ENCODE measurements at regions not wholly inside any gene's neighbourhood (a gene's known extent, or its start where the extent isn't known, plus 50 kb on each side); places are given as distances from the start of the nearest gene placed in this dataset.

DNA sequence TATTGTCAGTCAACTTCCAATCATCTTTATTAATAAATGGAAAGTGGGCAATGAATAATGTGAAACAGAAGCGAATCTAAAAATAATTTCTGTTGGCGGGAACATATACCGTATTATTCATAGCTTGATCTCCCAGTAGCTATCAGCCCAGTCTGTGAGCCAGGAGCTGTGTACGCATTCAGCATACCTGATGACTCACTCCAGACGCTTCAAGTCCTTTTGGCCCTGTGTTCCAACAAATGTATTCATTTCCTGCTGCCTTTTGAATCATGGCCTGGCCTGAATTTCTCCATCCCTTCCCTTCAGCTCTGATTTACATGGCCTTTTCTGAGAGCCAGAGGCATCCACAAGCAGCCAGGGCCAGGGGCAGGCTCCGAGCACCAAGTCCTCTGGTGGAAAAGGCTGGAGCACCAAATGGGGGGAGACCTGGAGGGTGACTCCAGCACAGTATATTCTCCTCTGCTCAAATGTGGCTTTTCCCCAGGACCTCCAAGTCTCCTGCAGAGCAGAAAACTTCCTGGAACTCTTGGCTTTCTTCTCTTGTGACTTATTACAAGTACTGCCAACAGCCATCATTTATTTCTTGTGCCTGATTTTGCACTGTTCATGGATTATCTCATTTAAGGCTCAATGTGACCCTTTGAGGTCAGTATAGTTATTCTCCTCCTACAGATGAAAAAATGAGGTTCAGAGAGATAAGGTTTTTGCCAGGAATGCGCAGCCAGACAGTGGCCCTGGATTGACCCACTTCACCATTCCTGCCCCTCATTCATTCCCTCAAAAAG lies 108.7 kb downstream of the EN1 start:
- Mint-ChIP-seq H3K36me3 (ENCODE audit: insufficient read depth, unreplicated experiment) (peaks cover 4% of the 10 kb centered on the region), H3K4me1 (ENCODE audit: low read depth, unreplicated experiment) (peaks cover 22% of the 10 kb centered on the region), H3K27ac (ENCODE audit: unreplicated experiment) (peak overlapping the region; percentile 21), H3K27me3 (ENCODE audit: unreplicated experiment) (no peaks in the 10 kb centered on the region), H3K9me3 (ENCODE audit: low read depth, unreplicated experiment) (peaks cover 3% of the 10 kb centered on the region), H3K4me3 (ENCODE audit: low read depth, unreplicated experiment) (no peak overlapping the region)
- no TSS peak for BruUV-seq (replicated peaks)
- CTCF ChIA-PET = interaction anchor here (0.6 to 1.5 kb wide), 2 partner anchors 17 to 117 kb away, joined by 4 to 8 read pairs; no protein-coding TSS in a partner anchor
- intact Hi-C loops (cut with micrococcal nuclease; ENCODE audit: unreplicated experiment) = loop anchor here (10.0 kb wide), 1 partner anchor 364 kb away; no protein-coding TSS in a partner anchor
- TF ChIP-seq, protein P1, sequence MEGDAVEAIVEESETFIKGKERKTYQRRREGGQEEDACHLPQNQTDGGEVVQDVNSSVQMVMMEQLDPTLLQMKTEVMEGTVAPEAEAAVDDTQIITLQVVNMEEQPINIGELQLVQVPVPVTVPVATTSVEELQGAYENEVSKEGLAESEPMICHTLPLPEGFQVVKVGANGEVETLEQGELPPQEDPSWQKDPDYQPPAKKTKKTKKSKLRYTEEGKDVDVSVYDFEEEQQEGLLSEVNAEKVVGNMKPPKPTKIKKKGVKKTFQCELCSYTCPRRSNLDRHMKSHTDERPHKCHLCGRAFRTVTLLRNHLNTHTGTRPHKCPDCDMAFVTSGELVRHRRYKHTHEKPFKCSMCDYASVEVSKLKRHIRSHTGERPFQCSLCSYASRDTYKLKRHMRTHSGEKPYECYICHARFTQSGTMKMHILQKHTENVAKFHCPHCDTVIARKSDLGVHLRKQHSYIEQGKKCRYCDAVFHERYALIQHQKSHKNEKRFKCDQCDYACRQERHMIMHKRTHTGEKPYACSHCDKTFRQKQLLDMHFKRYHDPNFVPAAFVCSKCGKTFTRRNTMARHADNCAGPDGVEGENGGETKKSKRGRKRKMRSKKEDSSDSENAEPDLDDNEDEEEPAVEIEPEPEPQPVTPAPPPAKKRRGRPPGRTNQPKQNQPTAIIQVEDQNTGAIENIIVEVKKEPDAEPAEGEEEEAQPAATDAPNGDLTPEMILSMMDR (IDR thresholded peaks at IDR 0.05; ENCODE audit: unreplicated experiment) = no peak
- peak; percentile 67 for DNase-seq

DNA sequence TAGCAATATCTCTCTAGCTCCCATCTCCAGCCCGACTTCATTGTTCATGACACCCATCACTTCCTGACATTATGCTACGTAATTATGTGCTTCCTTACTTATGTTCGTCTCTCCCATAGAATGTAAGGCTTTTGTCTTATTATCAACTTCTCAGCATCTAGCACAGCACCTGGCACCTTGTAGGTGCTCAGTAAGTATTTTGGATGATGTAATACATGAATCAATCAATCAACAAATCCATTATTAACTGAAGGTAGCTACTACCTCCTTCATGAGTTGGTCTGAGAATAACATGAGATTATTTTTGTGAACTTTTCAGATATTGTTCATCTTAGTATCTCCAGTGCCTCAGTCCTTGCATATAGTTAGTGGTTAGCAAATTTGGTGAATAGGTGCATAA lies 109.3 kb downstream of the EN1 start:
- TF ChIP-seq, protein P1 (IDR thresholded peaks at IDR 0.05; ENCODE audit: unreplicated experiment) = no peak
- CTCF ChIA-PET = interaction anchor here (1.5 kb wide), 1 partner anchor 18 kb away, joined by 8 read pairs; no protein-coding TSS in a partner anchor
- Mint-ChIP-seq H3K9me3 (ENCODE audit: low read depth, unreplicated experiment) (peaks cover 3% of the 10 kb centered on the region), H3K27me3 (ENCODE audit: unreplicated experiment) (no peaks in the 10 kb centered on the region), H3K27ac (ENCODE audit: unreplicated experiment) (no peak overlapping the region), H3K36me3 (ENCODE audit: insufficient read depth, unreplicated experiment) (peaks cover 4% of the 10 kb centered on the region), H3K4me1 (ENCODE audit: low read depth, unreplicated experiment) (peaks cover 22% of the 10 kb centered on the region), H3K4me3 (ENCODE audit: low read depth, unreplicated experiment) (no peak overlapping the region)
- BruUV-seq (replicated peaks) = no TSS peak
- no peak for DNase-seq
- intact Hi-C loops (cut with micrococcal nuclease; ENCODE audit: unreplicated experiment) = loop anchor here (10.0 kb wide), 1 partner anchor 363 kb away; no protein-coding TSS in a partner anchor

DNA sequence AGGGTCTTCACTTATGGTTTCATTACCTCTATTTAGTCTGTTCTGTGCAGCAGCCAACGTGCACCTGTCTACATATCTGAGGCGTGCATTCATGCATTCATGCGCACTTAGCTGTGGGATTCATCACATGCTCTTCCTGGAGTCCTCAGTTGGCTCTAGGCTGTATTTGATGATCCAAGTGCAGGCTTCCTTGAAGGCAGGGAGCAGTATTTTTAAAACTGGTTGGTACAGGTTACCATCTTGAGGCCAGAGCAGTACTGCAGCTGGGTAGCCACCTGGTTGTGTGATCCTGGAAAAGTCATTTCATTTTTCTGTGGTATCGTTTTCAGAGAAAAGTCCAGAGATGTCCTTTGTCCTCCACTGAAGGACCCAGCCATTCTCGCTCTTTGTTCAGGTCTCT lies 109.8 kb downstream of the EN1 start:
- Mint-ChIP-seq H3K27me3 (ENCODE audit: unreplicated experiment) (no peaks in the 10 kb centered on the region), H3K4me3 (ENCODE audit: low read depth, unreplicated experiment) (no peak overlapping the region), H3K27ac (ENCODE audit: unreplicated experiment) (no peak overlapping the region), H3K36me3 (ENCODE audit: insufficient read depth, unreplicated experiment) (peaks cover 4% of the 10 kb centered on the region), H3K9me3 (ENCODE audit: low read depth, unreplicated experiment) (peaks cover 3% of the 10 kb centered on the region), H3K4me1 (ENCODE audit: low read depth, unreplicated experiment) (peaks cover 22% of the 10 kb centered on the region)
- DNase-seq = no peak
- CTCF ChIA-PET = interaction anchor here (1.5 kb wide), 1 partner anchor 18 kb away, joined by 8 read pairs; no protein-coding TSS in a partner anchor
- TF ChIP-seq, protein P1 (IDR thresholded peaks at IDR 0.05; ENCODE audit: unreplicated experiment) = no peak
- no TSS peak for BruUV-seq (replicated peaks)
- intact Hi-C loops (cut with micrococcal nuclease; ENCODE audit: unreplicated experiment) = loop anchor here (10.0 kb wide), 1 partner anchor 363 kb away; no protein-coding TSS in a partner anchor

DNA sequence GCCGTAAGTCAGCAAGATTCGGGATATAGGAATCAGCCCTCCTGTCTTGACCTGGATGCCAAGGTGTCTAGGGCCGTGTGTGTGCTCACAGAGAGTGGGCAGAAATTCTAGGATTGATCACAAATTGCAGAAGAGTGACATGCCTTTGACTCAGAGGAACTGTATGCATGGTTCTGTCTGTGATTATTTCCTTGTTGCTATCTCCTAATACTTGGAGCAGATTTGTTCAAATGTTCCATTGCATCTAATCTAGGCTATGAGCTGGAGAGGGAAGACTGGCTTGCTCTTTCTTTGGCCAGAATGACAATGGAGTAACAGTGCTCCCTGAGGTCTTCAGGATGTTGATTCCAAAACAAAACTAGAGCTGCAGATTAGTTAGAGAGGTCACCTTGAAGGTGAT lies 115.0 kb downstream of the EN1 start:
- DNase-seq = no peak
- CTCF ChIA-PET = no interaction called here
- Mint-ChIP-seq H3K27me3 (ENCODE audit: unreplicated experiment) (no peaks in the 10 kb centered on the region), H3K36me3 (ENCODE audit: insufficient read depth, unreplicated experiment) (no peaks in the 10 kb centered on the region), H3K9me3 (ENCODE audit: low read depth, unreplicated experiment) (peaks cover 10% of the 10 kb centered on the region), H3K27ac (ENCODE audit: unreplicated experiment) (no peak overlapping the region), H3K4me3 (ENCODE audit: low read depth, unreplicated experiment) (no peak overlapping the region), H3K4me1 (ENCODE audit: low read depth, unreplicated experiment) (no peaks in the 10 kb centered on the region)
- BruUV-seq (replicated peaks) = no TSS peak
- intact Hi-C loops (cut with micrococcal nuclease; ENCODE audit: unreplicated experiment) = loop anchor here (10.0 kb wide), 1 partner anchor 358 kb away; no protein-coding TSS in a partner anchor
- TF ChIP-seq, protein P1 (IDR thresholded peaks at IDR 0.05; ENCODE audit: unreplicated experiment) = no peak
